Activated naive CD8-positive, alpha-beta T cell treated with anti-CD3 and anti-CD28 coated beads for 36 hours (primary cell): ENCODE measurements at regions not wholly inside any gene's neighbourhood (a gene's known extent, or its start where the extent isn't known, plus 50 kb on each side); places are given as distances from the start of the nearest gene placed in this dataset.
"Not testable (repeated sequence)": the region's sequence is repeated elsewhere in the genome, so short reads cannot be mapped to it uniquely, and the experiment has no call there.

Source experiments
- DNase-seq: peaks from one replicate; pipeline ENCODE4 v3.0.0; 2021
- H3K27ac Mint-ChIP-seq: one replicate; pipeline ENCODE4 v1.8.0; 2022; ENCODE audit warnings: mild to moderate bottlenecking, moderate library complexity, mixed read lengths
- H3K27me3 Mint-ChIP-seq: one replicate; pipeline ENCODE4 v1.8.0; 2022; ENCODE audit warnings: mild to moderate bottlenecking, mixed read lengths
- H3K36me3 Mint-ChIP-seq: one replicate; pipeline ENCODE4 v1.8.0; 2021; ENCODE audit warnings: mild to moderate bottlenecking, mixed read lengths
- H3K4me1 Mint-ChIP-seq: one replicate; pipeline ENCODE4 v1.8.0; 2021; ENCODE audit warnings: mixed read lengths
- H3K4me3 Mint-ChIP-seq: one replicate; pipeline ENCODE4 v1.8.0; 2022; ENCODE audit warnings: mild to moderate bottlenecking, moderate library complexity, mixed read lengths
- H3K9me3 Mint-ChIP-seq: one replicate; pipeline ENCODE4 v1.8.0; 2022; ENCODE audit warnings: mixed read lengths

DNA sequence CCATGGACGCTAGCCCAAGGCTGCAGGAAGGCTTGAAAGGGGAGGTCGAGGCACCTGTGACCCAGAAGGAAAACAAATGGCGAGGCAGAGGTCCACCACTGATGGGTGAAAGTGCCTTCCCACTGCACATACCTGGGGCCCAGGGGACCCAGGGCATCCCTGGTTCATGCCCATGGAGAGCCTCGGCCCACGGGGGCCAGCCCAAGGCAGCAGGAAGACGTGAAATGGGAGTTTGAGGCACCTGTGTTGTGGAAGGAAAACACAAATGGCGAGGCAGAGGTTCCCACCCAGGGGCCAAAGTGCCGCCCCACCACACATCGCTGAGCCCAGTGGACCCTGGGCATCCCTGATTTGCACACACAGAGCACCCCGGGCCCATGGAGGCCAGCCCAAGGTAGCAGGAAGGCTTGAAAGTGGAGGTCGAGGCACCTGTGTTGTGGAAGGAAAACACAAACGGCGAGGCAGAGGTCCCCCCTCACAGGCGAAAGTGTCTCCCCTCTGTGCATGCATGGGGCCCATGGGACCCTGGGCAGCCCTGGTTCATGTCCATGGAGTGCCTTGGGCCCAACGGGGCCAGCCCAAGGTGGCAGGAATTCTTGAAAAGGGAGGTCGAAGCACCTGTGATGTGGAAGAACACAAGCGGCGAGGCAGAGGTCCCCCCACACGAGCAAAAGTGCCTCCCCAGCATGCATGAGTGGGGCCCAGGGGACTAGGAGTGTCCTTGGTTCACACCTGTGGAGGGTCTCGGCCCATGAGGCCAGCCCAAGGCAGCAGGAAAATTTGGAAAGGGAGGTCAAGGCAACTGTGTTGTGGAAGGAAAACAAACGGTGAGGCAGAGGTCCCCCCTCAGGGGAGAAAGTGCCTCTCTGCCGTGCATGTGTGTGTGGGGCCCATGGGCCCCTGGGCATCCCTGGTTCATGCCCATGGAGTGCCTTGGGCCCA, 383.3 kb downstream of the ALG10 start:
- Mint-ChIP-seq H3K36me3 (no peaks in the 10 kb centered on the region), H3K27me3 (no peaks in the 10 kb centered on the region), H3K4me3 (no peak overlapping the region), H3K4me1 (no peaks in the 10 kb centered on the region), H3K9me3 (peaks cover 33% of the 10 kb centered on the region), H3K27ac (no peak overlapping the region)
- DNase-seq, result no peak

GRCh38 chr12:34406228-34406995, 384.1 kb downstream of the ALG10 start:
- Mint-ChIP-seq H3K27me3 (no peaks in the 10 kb centered on the region), H3K9me3 (peaks cover 38% of the 10 kb centered on the region), H3K4me1 (no peaks in the 10 kb centered on the region), H3K27ac (no peak overlapping the region), H3K4me3 (no peak overlapping the region), H3K36me3 (no peaks in the 10 kb centered on the region)
- DNase-seq, result no peak

DNA sequence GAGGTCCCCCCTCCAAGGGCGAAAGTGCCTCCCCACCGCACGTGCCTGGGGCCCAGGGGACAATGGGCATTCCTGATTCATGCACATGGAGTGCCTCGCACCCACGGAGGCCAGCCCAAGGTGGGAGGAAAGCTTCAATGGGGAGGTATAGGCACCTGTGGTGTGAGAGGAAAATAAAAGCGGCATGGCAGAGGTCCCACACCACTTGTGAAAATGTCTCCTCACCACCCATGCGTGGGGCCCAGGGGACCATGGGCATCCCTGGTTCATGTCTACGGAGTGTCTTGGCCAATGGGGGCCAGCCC, 384.7 kb downstream of the ALG10 start:
- no peak overlapping the region for H3K4me3 Mint-ChIP-seq
- H3K27ac Mint-ChIP-seq, result no peak overlapping the region
- H3K4me1 Mint-ChIP-seq, result no peaks in the 10 kb centered on the region
- H3K9me3 Mint-ChIP-seq, result peaks cover 38% of the 10 kb centered on the region
- no peaks in the 10 kb centered on the region for H3K27me3 Mint-ChIP-seq
- DNase-seq, result no peak
- no peaks in the 10 kb centered on the region for H3K36me3 Mint-ChIP-seq

DNA sequence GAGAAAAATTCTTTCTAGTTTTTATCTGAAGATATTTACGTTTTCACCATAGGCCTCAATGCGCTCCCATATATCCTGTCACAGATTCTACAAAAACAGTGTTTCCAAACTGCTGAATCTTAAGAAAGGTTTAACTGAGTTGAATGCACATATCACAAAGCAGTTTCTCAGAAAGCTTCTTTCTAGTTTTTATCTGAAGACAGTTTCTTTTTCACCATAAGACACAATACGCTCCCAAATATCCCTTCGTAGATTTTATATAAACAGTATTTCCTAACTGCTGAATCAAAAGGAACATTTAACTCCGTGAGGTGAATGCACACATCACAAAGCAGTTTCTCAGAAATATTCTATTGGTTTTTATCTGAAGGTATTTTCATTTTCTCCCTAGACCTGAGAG, 385.5 kb downstream of the ALG10 start:
- peaks cover 35% of the 10 kb centered on the region for H3K9me3 Mint-ChIP-seq
- H3K4me3 Mint-ChIP-seq, result no peak overlapping the region
- H3K27me3 Mint-ChIP-seq, result no peaks in the 10 kb centered on the region
- no peaks in the 10 kb centered on the region for H3K36me3 Mint-ChIP-seq
- no peak overlapping the region for H3K27ac Mint-ChIP-seq
- no peaks in the 10 kb centered on the region for H3K4me1 Mint-ChIP-seq
- DNase-seq, result no peak

- H3K9me3 Mint-ChIP-seq, result peaks cover 23% of the 10 kb centered on the region
- not testable (repeated sequence) for H3K27ac Mint-ChIP-seq, H3K36me3 Mint-ChIP-seq, H3K27me3 Mint-ChIP-seq, H3K4me3 Mint-ChIP-seq, H3K4me1 Mint-ChIP-seq, DNase-seq
Observed at GRCh38 chr12:34431509-34431908, 409.2 kb downstream of the ALG10 start.
